ENCODE measurements at regions not wholly inside any gene's neighbourhood (a gene's known extent, or its start where the extent isn't known, plus 50 kb on each side); places are given as distances from the start of the nearest gene placed in this dataset.

- H3K27me3 ChIP-seq (replicated peaks; ENCODE audit: insufficient read depth, low read depth, low read length, poor library complexity), result no peaks in the 10 kb centered on the region
- H3K36me3 ChIP-seq (ENCODE audit: insufficient read depth, low read length, poor library complexity, severe bottlenecking), result no peaks in the 10 kb centered on the region
- no peak for DNase-seq (ENCODE audit: low spot score)
- no peak overlapping the region for H3K27ac ChIP-seq (ENCODE audit: low read depth, low read length, poor library complexity, severe bottlenecking)
- ChIA-PET POLR2A (ENCODE audit: low non-redundant PET) (no interaction called here), CTCF (no interaction called here)
- H3K9me3 ChIP-seq (ENCODE audit: low read depth, low read length, poor library complexity, severe bottlenecking), result peaks cover 30% of the 10 kb centered on the region
- H3K4me1 ChIP-seq (ENCODE audit: insufficient read depth, low read length, poor library complexity, severe bottlenecking), result no peaks in the 10 kb centered on the region
- no peak for TF ChIP-seq EZH2 (IDR thresholded peaks at IDR 0.05; ENCODE audit: borderline replicate concordance, low read depth, low read length, poor library complexity, severe bottlenecking)
- TF ChIP-seq, protein P1, sequence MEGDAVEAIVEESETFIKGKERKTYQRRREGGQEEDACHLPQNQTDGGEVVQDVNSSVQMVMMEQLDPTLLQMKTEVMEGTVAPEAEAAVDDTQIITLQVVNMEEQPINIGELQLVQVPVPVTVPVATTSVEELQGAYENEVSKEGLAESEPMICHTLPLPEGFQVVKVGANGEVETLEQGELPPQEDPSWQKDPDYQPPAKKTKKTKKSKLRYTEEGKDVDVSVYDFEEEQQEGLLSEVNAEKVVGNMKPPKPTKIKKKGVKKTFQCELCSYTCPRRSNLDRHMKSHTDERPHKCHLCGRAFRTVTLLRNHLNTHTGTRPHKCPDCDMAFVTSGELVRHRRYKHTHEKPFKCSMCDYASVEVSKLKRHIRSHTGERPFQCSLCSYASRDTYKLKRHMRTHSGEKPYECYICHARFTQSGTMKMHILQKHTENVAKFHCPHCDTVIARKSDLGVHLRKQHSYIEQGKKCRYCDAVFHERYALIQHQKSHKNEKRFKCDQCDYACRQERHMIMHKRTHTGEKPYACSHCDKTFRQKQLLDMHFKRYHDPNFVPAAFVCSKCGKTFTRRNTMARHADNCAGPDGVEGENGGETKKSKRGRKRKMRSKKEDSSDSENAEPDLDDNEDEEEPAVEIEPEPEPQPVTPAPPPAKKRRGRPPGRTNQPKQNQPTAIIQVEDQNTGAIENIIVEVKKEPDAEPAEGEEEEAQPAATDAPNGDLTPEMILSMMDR (conservative IDR thresholded peaks at IDR 0.05; ENCODE audit: low read depth, low read length), result no peak
- intact Hi-C loops (cut with micrococcal nuclease; ENCODE audit: unreplicated experiment), result no loop called here
- no peak overlapping the region for H3K4me3 ChIP-seq (ENCODE audit: low read depth, low read length, poor library complexity, severe bottlenecking)
- BruUV-seq (replicated peaks), result no TSS peak
Observed at GRCh38 chr19:28949535-28949934, 263.4 kb downstream of the UQCRFS1 start.

DNA sequence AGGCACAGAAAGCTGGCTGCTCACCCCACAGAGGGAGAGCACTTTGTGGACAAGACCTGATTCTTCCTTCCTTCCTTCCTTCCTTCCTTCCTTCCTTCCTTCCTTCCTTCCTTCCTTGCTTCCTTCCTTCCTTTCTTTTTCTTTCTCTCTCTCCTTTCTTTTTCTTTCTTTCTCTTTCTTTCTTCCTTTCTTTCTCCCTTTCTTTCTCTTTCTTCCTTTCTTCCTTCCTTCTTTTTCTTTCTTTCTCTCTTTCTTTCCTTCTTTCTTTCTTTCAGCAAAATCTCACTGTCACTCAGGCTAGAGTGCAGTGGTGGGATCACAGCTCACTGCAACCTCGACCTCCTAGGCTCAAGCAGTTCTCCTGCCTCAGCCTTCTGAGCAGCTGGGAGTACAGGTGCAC is 263.9 kb downstream of the UQCRFS1 start:
- TF ChIP-seq, protein P1 (conservative IDR thresholded peaks at IDR 0.05; ENCODE audit: low read depth, low read length), result no peak
- no peak for TF ChIP-seq EZH2 (IDR thresholded peaks at IDR 0.05; ENCODE audit: borderline replicate concordance, low read depth, low read length, poor library complexity, severe bottlenecking)
- DNase-seq (ENCODE audit: low spot score), result no peak
- POLR2A ChIA-PET (ENCODE audit: low non-redundant PET), result no interaction called here
- no peaks in the 10 kb centered on the region for H3K4me1 ChIP-seq (ENCODE audit: insufficient read depth, low read length, poor library complexity, severe bottlenecking)
- intact Hi-C loops (cut with micrococcal nuclease; ENCODE audit: unreplicated experiment), result no loop called here
- no TSS peak for BruUV-seq (replicated peaks)
- CTCF ChIA-PET, result no interaction called here
- peaks cover 30% of the 10 kb centered on the region for H3K9me3 ChIP-seq (ENCODE audit: low read depth, low read length, poor library complexity, severe bottlenecking)
- no peaks in the 10 kb centered on the region for H3K36me3 ChIP-seq (ENCODE audit: insufficient read depth, low read length, poor library complexity, severe bottlenecking)
- no peaks in the 10 kb centered on the region for H3K27me3 ChIP-seq (replicated peaks; ENCODE audit: insufficient read depth, low read depth, low read length, poor library complexity)
- H3K4me3 ChIP-seq (ENCODE audit: low read depth, low read length, poor library complexity, severe bottlenecking), result no peak overlapping the region
- no peak overlapping the region for H3K27ac ChIP-seq (ENCODE audit: low read depth, low read length, poor library complexity, severe bottlenecking)

GRCh38 chr19:28948566-28948965 is 264.4 kb downstream of the UQCRFS1 start:
- no peak for DNase-seq (ENCODE audit: low spot score)
- Histone ChIP-seq H3K4me3 (ENCODE audit: low read depth, low read length, poor library complexity, severe bottlenecking) (no peak overlapping the region), H3K27me3 (replicated peaks; ENCODE audit: insufficient read depth, low read depth, low read length, poor library complexity) (no peaks in the 10 kb centered on the region), H3K36me3 (ENCODE audit: insufficient read depth, low read length, poor library complexity, severe bottlenecking) (no peaks in the 10 kb centered on the region), H3K27ac (ENCODE audit: low read depth, low read length, poor library complexity, severe bottlenecking) (no peak overlapping the region), H3K9me3 (ENCODE audit: low read depth, low read length, poor library complexity, severe bottlenecking) (peaks cover 30% of the 10 kb centered on the region), H3K4me1 (ENCODE audit: insufficient read depth, low read length, poor library complexity, severe bottlenecking) (no peaks in the 10 kb centered on the region)
- TF ChIP-seq, protein P1 (conservative IDR thresholded peaks at IDR 0.05; ENCODE audit: low read depth, low read length), result no peak
- no peak for TF ChIP-seq EZH2 (IDR thresholded peaks at IDR 0.05; ENCODE audit: borderline replicate concordance, low read depth, low read length, poor library complexity, severe bottlenecking)
- POLR2A ChIA-PET (ENCODE audit: low non-redundant PET), result no interaction called here
- BruUV-seq (replicated peaks), result no TSS peak
- CTCF ChIA-PET, result no interaction called here
- intact Hi-C loops (cut with micrococcal nuclease; ENCODE audit: unreplicated experiment), result no loop called here
